A673 (cell line): ENCODE measurements at regions not wholly inside any gene's neighbourhood (a gene's known extent, or its start where the extent isn't known, plus 50 kb on each side); places are given as distances from the start of the nearest gene placed in this dataset.

Experiments
- EZH2 ChIP-seq: fragments of 200-600 bp; sonication (generic); IDR thresholded peaks from 2 replicates; pipeline ENCODE4 v1.6.1; 2017; ENCODE audit warnings: borderline replicate concordance, low read depth, mild to moderate bottlenecking, mixed read lengths, antibody characterized with exemption, low read length; ENCODE audit not compliant: poor library complexity, severe bottlenecking
- TF ChIP-seq, protein P1 (sequence below): fragments of 300-800, 200-600 bp; sonication (generic); conservative IDR thresholded peaks from 2 replicates; pipeline ENCODE4 v1.5.1; 2017; ENCODE audit warnings: low read depth, mild to moderate bottlenecking, antibody characterized with exemption, low read length, moderate library complexity, mixed read lengths

- TF ChIP-seq, protein P1, sequence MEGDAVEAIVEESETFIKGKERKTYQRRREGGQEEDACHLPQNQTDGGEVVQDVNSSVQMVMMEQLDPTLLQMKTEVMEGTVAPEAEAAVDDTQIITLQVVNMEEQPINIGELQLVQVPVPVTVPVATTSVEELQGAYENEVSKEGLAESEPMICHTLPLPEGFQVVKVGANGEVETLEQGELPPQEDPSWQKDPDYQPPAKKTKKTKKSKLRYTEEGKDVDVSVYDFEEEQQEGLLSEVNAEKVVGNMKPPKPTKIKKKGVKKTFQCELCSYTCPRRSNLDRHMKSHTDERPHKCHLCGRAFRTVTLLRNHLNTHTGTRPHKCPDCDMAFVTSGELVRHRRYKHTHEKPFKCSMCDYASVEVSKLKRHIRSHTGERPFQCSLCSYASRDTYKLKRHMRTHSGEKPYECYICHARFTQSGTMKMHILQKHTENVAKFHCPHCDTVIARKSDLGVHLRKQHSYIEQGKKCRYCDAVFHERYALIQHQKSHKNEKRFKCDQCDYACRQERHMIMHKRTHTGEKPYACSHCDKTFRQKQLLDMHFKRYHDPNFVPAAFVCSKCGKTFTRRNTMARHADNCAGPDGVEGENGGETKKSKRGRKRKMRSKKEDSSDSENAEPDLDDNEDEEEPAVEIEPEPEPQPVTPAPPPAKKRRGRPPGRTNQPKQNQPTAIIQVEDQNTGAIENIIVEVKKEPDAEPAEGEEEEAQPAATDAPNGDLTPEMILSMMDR, result no peak
- TF ChIP-seq EZH2, result no peak
Observed at GRCh38 chr12:127489061-127489460, 777.9 kb upstream of the TMEM132C start.
